CD4-positive, alpha-beta T cell treated with Interleukin-15 for 1 hour (primary cell): ENCODE measurements at regions not wholly inside any gene's neighbourhood (a gene's known extent, or its start where the extent isn't known, plus 50 kb on each side); places are given as distances from the start of the nearest gene placed in this dataset.

Experiments
- DNase-seq: peaks from one replicate; pipeline ENCODE4 v3.0.0-alpha.2; 2020

DNA sequence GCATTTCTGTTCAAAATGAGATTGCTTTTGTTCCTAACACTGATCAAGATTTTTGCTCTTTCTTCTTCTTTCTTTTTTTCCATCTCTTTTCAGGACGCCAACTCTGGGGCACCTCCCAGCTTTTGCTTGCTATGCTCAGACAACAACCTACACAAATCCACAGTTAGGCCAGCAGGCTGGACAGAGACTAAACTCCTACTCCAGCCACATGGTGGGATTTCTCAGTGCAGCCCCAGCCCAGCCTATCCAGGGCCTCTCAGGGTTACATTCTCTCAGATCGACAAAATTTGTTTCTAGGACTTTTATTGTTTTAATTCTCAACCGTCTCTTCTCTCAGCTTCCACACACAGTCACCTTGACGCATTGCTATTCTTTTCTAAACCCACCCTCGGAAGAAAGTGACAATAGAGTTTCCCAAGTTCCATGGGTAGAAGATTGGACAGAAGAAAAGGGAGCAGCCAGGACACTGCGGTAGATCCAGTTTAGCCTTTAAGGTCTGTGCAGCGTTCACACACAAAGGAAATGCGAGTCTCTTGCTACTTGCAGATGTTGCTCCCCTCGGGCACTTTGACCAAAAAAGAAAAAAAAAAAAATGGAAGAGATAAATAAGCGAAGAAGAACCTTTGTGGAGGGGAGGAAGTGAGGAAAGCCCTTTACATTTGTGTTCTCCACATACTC is 588.6 kb upstream of the GRAMD2B start:
- no peak for DNase-seq

DNA sequence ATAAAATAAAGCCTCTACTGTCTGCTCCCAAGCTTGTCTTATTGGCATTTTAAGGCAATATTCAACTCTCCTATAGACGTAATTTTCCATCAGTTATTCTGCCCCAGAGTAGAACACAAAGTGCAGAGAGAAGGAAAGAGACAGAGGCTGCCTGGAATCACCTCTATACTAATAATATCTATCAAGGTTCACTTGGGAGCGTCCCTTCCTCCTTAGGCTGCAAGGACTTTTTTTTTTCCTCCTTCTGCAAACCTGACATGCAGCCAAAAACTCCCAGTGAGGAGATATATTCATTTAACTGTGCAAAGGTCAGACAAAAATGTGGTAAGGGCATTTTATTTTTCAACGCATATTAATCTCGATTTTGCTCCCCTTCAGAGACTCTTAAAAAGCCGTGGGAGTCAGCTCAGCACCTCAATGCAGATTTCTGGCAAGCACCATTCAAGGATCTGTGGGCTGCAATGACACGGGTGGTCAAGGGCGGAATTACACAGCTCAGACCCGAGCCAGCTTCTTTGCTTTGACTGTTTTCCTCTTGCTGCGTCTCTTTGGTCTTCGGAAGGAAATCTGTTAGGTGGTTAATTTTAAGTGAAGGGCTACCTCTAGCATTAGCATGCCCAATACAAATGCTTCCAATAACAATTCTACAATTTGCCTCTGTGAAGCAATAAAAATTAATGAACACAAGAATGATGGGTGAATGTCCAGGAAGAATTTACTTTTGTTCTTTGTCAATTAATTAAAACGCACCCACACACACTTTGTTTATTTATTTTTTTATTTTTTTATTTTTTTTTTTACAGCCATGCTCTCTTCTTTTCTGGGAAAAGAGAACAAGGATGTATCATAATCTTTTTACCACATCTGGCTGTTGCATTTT is 587.7 kb upstream of the GRAMD2B start:
- DNase-seq = no peak

DNA sequence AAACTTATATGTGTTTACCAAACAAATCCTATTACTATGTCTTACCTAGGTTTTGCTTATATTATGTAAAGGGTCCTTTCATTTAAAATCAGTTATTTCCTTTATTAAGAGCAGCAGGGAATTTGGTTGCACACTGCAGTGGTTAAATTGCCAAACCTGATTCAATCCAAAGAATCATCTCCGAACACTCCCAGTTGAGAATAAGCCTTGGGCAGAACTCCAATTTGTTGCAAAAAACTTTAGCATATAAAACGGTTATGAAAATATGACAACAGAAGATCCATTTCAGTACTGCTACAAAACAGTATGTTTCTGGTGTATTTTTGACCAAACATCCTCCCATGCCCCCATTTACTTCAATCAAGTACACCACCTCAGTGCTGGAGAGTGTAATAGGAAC is 587.0 kb upstream of the GRAMD2B start:
- DNase-seq = no peak

DNA sequence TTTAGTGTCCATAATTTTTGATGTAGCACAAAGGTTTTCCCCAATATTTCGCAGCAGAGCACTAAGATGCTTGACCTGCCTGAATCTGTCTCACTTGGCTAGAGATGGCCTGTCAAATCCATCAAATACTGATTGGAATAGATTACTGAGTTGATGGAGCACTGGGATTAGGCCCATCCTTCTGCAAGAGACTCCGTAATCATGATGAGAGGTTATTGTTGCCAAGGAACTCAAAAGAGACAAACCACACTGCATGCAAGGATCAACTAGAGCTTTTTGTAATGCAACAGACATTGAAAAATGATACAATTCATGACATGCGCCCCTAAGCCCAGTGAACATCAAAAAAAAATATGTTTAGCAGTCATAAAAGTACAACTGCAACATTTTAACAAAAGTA is 585.3 kb upstream of the GRAMD2B start:
- DNase-seq = no peak

DNA sequence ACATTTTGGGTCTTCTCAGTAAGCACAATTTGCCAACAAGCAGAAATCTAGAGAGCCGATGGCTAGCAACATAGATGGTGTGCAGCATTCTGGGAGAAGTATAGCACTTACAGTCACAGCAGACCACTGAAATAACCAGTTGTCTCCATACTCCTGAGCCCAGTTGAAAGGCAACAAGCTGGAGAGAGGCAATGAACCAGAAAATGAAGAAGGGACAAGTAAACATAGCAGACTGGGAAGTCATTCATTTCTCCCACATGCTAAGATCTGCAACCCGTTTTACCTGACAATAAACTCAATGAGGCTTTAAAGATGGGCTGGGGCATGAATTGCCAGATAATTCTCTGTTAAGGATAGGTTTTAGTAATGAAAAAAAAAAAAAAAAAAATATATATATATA is 575.6 kb upstream of the GRAMD2B start:
- no peak for DNase-seq

DNA sequence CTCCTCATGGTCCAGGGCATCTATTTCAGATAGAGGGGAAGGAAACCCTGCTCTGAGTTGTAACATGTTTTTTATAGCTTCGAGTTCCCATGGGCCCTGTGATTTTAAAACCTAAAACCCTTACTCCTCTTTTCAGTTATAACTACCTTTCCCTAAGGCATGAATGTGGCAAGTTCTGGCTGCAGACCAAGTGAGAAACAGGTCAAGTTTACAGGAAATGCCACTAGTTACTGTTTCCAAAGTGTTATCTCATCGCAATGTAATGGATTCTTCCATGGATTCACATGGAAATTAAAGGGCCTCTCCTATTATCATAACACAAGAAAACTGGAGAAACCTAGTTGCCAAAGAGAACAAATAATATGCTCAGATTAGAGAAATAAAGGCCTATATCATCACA is 574.5 kb upstream of the GRAMD2B start:
- no peak for DNase-seq

DNA sequence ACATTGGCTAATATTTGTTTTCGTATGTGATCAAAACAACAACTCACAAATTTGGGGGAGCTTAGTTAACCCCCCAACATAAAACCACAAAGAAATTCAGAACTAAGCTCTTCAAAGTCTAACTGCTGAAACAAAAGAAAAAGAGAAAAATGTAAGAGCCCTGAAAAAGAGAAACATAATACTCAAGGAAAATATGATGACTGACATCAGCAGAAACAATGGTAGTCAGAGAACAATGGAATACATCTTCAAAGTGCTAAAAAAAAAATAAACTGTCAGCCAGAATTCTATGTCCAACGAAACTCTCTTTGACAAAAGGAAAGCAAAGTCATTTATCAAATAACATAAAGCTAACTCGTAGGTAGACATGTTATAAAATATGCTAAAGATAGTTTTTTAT is 566.3 kb upstream of the GRAMD2B start:
- no peak for DNase-seq

DNA sequence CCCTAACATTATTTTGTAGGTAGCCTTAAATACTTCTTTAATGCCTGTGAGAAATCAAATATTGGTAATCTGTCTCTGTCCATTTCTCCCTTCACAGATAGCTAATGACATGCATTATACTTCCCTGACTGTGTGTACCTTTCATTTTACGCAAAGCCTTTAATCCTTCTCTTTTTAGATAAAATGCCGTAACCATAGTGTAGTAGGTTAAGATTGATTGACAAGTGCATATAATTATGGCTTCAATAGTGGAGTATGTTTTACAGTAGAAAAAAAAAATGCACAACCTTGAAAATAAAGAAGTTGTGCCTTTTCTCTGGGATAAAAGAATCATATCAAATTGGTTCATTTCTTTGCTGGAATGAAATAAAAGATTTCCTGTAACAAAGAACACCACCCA is 559.6 kb upstream of the GRAMD2B start:
- DNase-seq = no peak

DNA sequence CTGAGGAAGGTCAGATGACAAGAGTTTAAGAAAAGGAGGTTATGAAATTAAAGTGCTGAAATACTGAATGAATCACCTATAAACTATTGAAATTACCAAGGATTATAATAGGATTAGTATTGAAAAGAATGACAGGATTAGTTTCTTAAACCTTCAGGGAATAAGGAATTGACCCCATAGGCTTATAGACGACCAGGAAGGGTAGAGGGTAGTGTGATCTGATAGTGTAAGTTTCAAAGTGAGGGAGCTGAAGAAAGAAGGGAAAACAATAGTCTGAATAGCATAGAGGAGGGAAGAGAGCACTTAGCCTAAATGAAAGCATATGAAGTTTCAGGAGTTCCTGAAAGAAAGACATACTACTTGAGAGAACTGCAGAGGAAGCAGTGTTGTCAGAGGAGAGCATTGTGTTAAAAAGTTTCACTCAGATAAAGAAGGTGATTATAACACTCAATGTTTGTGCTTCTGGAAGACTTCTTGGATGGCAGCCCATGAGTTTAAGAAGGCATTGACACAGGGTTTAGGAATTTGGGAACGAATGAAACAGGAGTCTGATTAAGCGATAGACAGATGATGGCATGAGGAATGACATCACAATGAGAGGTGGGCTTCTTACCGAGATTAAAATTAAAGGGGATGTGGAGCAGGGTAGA is 557.9 kb upstream of the GRAMD2B start:
- no peak for DNase-seq

DNA sequence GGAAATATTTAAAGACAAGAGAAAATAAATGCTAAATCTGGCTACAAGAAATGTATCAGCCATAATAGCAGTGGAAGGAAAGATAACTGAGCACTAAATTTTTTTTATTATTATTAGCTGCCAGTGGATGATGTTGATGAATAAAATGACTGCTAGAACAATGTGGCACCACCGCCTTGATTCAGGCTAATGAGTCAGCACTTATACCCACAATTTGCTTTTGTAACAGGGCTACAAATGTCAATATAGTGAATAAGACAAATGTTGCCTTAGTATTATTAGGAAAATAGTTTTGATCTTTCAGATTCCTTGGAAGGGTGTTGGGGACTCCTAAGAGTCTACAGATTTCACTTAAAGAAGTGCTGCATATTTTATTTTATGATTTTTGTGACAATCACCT is 555.2 kb upstream of the GRAMD2B start:
- no peak for DNase-seq

DNA sequence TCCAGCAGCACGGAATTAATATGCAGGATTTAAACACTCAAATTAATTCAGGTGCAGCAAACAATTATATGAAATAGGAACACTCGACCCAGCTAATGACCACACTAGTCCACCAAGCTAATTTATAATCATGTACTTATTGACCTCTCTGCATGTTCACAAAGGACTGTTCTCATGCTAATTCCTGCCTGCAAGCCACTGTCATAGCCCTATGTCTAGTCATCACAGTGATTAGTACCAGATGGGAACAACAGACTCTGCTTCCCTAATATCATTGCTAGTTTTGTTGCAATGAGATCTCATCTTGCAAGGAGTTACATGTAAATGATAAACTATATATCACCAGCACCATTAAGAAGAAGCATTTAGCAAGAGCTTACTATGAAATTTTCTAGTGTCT is 553.0 kb upstream of the GRAMD2B start:
- DNase-seq = no peak

DNA sequence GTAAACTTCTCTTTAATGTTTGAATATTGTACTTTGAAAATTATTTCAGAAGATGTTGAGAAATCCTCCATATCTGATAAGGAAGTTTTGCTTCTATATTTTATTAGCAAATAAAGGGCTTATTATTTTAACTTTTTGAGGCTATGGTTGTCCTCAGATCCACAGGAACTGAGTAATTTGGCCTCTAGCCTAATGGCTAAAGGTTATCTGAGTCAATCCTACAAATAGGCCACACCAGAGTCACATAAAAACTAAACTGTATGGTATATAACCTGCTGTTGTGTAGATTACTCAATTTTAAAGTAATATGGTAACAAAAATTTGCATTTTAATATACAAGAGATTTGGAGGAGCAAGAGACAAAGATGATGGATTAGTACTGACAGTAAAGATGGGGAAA is 549.2 kb upstream of the GRAMD2B start:
- no peak for DNase-seq

DNA sequence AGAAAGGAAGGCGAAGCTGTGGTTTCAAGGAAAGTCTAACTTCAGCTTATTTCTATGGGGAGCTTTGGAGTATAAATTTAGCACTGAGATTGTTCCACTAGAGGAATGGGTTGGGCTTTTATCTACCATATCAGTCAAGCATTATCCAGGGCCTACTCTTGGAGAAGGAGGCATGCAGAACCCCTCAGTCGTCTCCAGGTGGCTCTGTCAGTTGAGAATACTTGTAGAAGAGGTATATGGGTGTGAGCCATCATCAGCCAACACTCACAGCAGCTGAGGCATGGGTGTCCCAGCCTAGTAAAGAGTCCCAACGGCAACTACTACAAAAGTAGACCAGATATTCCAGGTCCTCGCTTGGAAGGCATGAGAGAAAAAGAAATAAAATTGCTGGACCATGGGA is 548.5 kb upstream of the GRAMD2B start:
- no peak for DNase-seq

DNA sequence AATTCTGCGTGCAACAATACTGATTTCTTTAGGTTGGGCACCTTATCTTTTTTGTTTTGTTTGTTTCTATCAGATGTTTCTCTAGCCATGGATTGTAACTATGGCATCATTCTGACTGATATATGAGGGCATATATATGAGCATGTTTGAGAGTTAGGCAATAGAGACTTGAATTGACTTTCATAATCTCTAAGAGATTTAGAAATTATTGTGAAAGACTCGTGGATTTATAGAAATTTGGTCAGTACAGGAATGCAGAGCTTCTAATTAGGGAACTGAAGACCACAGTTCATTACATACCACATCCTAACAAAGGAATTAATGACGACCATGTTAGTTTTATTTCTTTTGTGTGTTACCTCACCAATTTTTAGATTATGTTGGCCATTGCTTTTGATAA is 546.0 kb upstream of the GRAMD2B start:
- no peak for DNase-seq

DNA sequence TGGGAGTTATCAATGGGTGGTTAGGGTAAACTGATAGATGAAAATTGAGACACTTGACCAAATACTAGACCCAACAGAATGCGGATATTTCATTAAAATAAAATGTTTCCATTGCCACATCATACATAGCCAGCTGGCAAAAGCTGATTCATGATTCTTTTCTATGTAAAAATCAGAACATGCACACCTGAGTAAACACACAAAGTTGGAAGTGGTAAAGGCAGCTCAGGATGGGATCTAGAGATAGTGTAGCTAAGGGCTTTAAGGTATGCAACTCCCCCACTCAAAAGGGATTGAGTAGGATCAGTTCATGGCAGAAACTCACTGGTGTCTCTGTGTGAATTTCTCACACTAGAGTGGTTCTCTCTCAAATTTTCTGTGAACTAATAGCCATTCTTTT is 541.1 kb upstream of the GRAMD2B start:
- DNase-seq = no peak

DNA sequence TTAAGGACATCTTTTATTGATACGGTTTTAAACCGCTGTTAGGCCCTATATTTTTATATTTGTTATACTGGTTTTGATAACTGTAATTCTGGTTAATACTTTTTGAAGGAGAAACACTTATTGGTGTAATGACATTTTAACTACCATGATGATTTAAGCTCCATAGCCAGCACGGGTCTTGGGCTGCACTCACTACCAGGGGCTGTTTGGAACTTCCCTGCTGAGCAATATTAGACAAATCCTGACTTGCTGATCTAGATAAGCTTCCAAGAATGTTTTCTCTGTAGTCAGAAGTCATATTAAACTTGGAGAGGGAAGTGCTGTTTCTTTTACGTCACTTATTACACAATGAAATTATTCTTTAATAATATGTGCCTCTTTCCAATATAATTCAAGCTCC is 540.0 kb upstream of the GRAMD2B start:
- DNase-seq = no peak

DNA sequence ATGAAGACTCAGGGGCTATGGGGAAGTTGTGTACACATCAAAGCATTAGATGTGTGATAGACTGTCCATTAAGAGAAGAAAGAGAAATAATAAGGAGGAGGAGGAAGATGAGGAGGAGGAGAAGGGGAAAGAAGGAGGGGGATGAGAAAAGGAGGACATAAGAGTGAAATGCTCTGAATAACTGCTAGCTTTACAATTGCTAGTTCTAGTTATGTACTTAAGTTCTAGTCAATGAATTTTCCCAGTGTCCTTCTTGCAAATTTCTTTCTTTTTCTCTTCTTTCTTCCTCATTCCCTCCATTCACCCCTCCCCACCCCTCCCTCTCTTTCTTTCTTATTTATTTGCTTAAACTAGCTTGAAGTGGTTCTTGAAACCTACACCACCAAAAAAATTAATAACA is 534.9 kb upstream of the GRAMD2B start:
- no peak for DNase-seq

DNA sequence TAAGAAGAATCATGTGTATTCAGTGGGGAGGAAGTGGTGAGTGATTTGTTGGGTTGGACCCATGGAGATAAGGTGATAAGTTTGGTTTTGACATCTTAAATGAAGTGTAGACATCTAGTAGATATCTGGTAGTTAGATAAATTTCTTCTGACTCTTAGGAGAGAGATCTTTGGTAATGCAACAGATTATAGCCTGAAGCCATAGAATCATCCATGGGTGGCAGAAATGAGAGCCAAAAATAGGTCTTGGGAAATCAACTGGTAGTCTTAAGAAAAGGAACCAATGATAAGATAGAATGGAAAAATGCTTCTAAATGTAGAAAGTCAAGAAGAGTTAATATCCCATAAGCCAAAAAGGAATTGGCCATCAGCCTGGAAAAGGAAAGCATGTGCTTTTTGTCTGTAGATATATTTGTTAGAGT is 532.7 kb upstream of the GRAMD2B start:
- no peak for DNase-seq

DNA sequence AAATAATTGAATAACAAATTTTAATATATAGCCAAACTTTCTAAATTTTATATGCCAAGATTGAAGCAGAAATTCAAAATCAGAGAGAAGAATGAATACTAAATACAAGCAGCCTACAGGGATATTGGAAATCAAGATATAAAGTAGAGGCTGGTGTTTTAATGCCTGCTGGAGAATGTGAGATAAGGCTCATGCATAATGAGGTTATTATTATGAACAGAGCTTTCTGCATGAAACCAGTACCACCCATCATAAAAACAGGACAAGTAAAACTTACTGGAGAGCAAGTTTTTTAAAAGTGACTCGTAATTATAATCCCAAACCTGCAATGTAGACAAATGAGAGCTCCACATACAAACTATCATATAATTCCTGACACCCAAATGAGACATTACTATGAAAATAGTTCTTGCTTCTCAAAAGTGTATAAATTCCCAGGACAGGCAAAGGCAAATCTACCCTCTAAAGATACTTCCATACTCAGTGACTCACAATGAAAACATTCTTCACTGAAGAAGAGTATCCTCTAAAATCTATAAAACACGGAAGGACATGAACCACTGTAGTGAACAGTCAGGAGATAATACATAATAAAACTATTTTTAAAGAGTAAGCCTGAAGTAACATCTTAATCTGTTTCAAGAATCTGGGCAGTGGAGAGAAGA is 532.0 kb upstream of the GRAMD2B start:
- no peak for DNase-seq

DNA sequence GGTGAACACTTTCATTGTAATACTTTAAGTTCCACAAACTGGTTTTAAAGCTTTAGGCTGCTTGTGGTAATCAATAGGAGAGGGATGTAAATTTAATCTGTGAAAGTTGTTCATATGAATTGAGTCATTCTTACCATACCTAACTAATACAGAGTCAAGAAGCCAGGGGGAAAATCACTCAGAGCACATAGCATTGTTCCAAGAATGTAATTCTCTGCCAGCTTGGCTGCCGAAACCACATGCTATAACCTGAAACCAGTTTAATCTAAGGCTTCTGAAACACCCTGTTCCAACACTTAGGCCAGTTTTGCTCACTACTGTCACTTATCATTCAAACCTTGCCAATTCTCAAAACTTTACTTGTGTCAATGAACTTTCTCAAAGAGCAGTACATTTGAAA is 528.8 kb upstream of the GRAMD2B start:
- DNase-seq = no peak

DNA sequence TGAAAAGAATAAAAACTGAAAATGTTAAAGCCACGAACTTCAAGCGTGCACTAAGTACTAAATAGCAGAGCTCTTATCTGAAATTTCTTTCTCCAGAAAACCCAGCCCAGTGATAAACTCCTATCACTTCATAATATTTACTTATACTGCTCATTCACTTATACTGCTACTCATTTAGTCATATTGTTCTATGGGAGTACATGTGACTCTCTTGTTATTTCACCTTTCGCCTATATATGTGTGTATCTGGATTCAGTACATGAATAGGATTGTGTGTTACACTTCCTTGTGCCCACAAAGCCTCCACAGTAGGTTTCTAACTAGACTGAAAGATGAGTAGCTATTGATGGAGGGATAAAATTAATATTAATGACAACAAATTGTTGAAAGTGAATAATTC is 526.8 kb upstream of the GRAMD2B start:
- no peak for DNase-seq

DNA sequence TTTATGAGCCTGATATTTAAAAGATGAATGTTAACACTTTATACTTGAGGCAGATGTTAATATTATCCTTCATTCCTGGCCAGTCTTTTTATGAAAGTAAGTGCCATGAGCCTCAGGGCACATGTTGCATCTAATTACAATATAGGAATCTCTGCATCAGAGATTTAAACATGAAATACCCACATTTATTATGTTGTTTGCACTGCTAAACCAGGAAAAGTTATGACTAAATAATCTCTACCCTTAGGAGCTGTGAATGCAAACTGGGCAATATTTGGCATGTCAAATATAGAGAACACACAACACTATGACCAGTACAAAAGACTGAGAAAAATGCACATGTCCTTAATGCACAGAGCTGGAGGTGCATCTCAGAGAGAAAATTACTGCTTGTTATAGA is 526.1 kb upstream of the GRAMD2B start:
- no peak for DNase-seq

DNA sequence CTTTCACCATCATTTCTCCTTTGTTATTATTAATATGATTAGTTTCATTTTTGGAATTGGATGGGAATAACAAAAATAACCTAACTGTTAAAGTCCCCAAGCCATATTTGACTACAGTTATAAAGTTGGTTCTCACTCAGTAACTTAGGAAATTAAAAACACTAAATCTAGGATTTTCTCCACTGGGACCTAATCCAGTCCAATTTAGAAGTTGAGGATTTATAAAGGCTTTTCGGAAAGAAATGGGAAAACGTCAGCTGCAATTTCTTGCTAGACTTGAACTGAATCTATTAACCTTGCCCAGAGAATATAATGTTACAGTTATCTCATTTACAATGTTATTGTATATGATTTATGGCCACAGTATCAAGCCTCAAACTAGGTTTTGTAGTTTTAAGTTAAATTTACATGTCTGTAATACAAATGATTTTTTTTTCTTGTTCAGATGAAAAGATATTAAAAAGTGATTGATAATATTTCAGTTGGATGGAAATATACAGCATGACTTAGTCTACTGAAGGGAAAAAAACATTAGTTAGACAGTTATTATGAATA is 524.3 kb upstream of the GRAMD2B start:
- no peak for DNase-seq
